HepG2 (cell line): ENCODE measurements at regions not wholly inside any gene's neighbourhood (a gene's known extent, or its start where the extent isn't known, plus 50 kb on each side); places are given as distances from the start of the nearest gene placed in this dataset.

Experiments
- CBX1 ChIP-seq: IDR thresholded peaks from one replicate; pipeline ENCODE4 v1.6.1; 2016; ENCODE audit warnings: antibody characterized with exemption, low read depth
- CTCF ChIP-seq: sonication (generic); formaldehyde crosslinking; IDR thresholded peaks from 2 replicates; pipeline ENCODE4 v1.5.0; 2020; ENCODE audit warnings: mild to moderate bottlenecking, missing genetic modification reagents, moderate library complexity
- EP300 ChIP-seq, 3 experiments: sonication (generic) in 1 of 3; formaldehyde crosslinking in 1 of 3; IDR thresholded peaks; 2 replicates each; pipeline versions ENCODE4 v1.5.1 to v1.6.1; 2011 to 2020; ENCODE audit warnings: low read depth in 2 of 3, low read length in 2 of 3, borderline replicate concordance in 1 of 3, improper control_type of control experiment in 1 of 3, mild to moderate bottlenecking in 1 of 3, missing genetic modification reagents in 1 of 3, moderate library complexity in 1 of 3
- EZH2 ChIP-seq: conservative IDR thresholded peaks from 2 replicates; pipeline ENCODE4 v1.6.1; 2012; ENCODE audit warnings: mild to moderate bottlenecking, low read depth, low read length, moderate library complexity
- GABPA ChIP-seq, 2 experiments: IDR thresholded peaks; 2 replicates each; pipeline ENCODE4 v1.6.1; 2011 to 2016; ENCODE audit warnings: low read depth in 2 of 2, low read length in 1 of 2, missing biosample characterization in 1 of 2, missing genetic modification characterization in 1 of 2
- NCOA2 ChIP-seq: sonication (generic); formaldehyde crosslinking; IDR thresholded peaks from 2 replicates; pipeline ENCODE4 v1.8.0; 2022; ENCODE audit warnings: inconsistent platforms
- NRL ChIP-seq: sonication (generic); formaldehyde crosslinking; IDR thresholded peaks from 2 replicates; pipeline ENCODE4 v1.5.0; 2020; ENCODE audit warnings: missing genetic modification reagents, mild to moderate bottlenecking, moderate library complexity, borderline replicate concordance
- POLR2A ChIP-seq, 2 experiments: IDR thresholded peaks; 2 replicates each; pipeline ENCODE4 v1.6.1; 2011; ENCODE audit warnings: low read depth in 2 of 2, low read length in 2 of 2, mild to moderate bottlenecking in 1 of 2, moderate library complexity in 1 of 2; ENCODE audit not compliant: insufficient read depth in 1 of 2
- REST ChIP-seq, 2 experiments: IDR thresholded peaks; 2 replicates each; pipeline ENCODE4 v1.6.1; 2011 to 2012; ENCODE audit warnings: low read length in 2 of 2, borderline replicate concordance in 1 of 2, low read depth in 1 of 2, mild to moderate bottlenecking in 1 of 2, moderate library complexity in 1 of 2
- SMAD1 ChIP-seq: sonication (generic); formaldehyde crosslinking; IDR thresholded peaks from 2 replicates; pipeline ENCODE4 v1.4.0; 2020; ENCODE audit warnings: missing genetic modification reagents, low read depth, mild to moderate bottlenecking, borderline replicate concordance
- YY1 ChIP-seq: IDR thresholded peaks from 2 replicates; pipeline ENCODE4 v1.6.1; 2011; ENCODE audit warnings: low read length, low read depth, moderate library complexity, mild to moderate bottlenecking; ENCODE audit not compliant: insufficient read depth, insufficient replicate concordance
- ZMYM2 ChIP-seq: sonication (generic); formaldehyde crosslinking; IDR thresholded peaks from 2 replicates; pipeline ENCODE4 v1.8.0; 2022; ENCODE audit warnings: mild to moderate bottlenecking, missing genetic modification reagents
- ZNF446 ChIP-seq: sonication (generic); formaldehyde crosslinking; IDR thresholded peaks from 2 replicates; pipeline ENCODE4 v1.5.0; 2020; ENCODE audit warnings: mild to moderate bottlenecking, missing genetic modification reagents
- ZNF530 ChIP-seq: sonication (generic); formaldehyde crosslinking; IDR thresholded peaks from 2 replicates; pipeline ENCODE4 v1.5.0; 2020; ENCODE audit warnings: low read depth, mild to moderate bottlenecking, missing genetic modification reagents

GRCh38 chr5:103445426-103446035 lies 117.1 kb downstream of the NUDT12 start:
- TF ChIP-seq REST (IDR thresholded peaks at IDR 0.05; ENCODE audit: borderline replicate concordance in 1 of 2, low read depth in 1 of 2, low read length in 2 of 2) (no peak), POLR2A (IDR thresholded peaks at IDR 0.05; ENCODE audit: insufficient read depth in 1 of 2, low read depth in 2 of 2, low read length in 2 of 2) (no peak), CTCF (CRISPR knock-in tag) (no peak), NCOA2 (CRISPR knock-in tag) (no peak), ZMYM2 (CRISPR knock-in tag) (no peak), ZNF446 (no peak), EP300 (IDR thresholded peaks at IDR 0.05; ENCODE audit: low read depth in 2 of 2, low read length in 2 of 2) (no peak), EP300 (CRISPR knock-in tag; IDR thresholded peaks at IDR 0.05; ENCODE audit: borderline replicate concordance) (no peak), GABPA (IDR thresholded peaks at IDR 0.05; ENCODE audit: low read depth, low read length) (no peak), GABPA (CRISPR knock-in tag; IDR thresholded peaks at IDR 0.05; ENCODE audit: low read depth) (no peak), NRL (CRISPR knock-in tag) (no peak), SMAD1 (CRISPR knock-in tag) (no peak), YY1 (no peak), EZH2 (no peak), CBX1 (no peak), ZNF530 (no peak)
